GM12892 (cell line): ENCODE measurements at regions not wholly inside any gene's neighbourhood (a gene's known extent, or its start where the extent isn't known, plus 50 kb on each side); places are given as distances from the start of the nearest gene placed in this dataset.
"Not testable (repeated sequence)": the region's sequence is repeated elsewhere in the genome, so short reads cannot be mapped to it uniquely, and the experiment has no call there.

Source experiments
- DNase-seq: peaks from one replicate; pipeline ENCODE4 v3.0.0; 2011; ENCODE audit not compliant: insufficient read length
- FAIRE-seq: peaks from 2 replicates; lab custom pipeline; 2011; peaks lifted over from hg19 to GRCh38; lab: Jason Lieb, UNC
- POLR2A ChIP-seq: IDR thresholded peaks from 2 replicates; pipeline ENCODE4 v1.6.1; 2011; ENCODE audit warnings: low read depth, low read length, control low read depth
- POLR2AphosphoS5 ChIP-seq: IDR thresholded peaks from 2 replicates; pipeline ENCODE4 v1.6.1; 2011; ENCODE audit warnings: low read depth, low read length, control low read depth
- TAF1 ChIP-seq: IDR thresholded peaks from 2 replicates; pipeline ENCODE4 v1.6.1; 2011; ENCODE audit warnings: low read depth, mild to moderate bottlenecking, control low read depth, low read length, borderline replicate concordance

- DNase-seq (no peak), FAIRE-seq (no peak)
- no peak for TF ChIP-seq POLR2AphosphoS5
These were observed 161.2 kb downstream of the RERGL start for GRCh38 chr12:17928708-17929366.

DNA sequence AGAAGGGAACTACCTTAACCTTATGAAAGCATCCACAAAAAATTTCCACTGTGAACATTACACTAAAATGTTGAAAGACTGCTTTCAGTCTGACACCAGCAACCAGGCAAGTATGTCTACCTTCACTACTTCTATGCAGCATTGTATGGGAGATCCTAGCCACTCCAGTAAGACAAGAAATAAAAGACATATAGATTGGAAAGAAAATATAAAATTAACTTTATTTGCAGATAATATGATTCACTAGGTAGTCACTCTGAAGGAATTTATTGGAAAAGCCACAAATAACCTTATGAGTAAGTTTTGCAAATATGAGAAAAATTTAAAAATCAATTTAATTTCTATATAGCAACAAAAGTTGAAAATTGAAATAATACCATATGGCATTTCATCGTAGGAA lies 172.0 kb downstream of the RERGL start:
- no peak for FAIRE-seq
- no peak for TF ChIP-seq POLR2A
- TF ChIP-seq POLR2AphosphoS5, result no peak
- no peak for TF ChIP-seq TAF1
- DNase-seq, result no peak

DNA sequence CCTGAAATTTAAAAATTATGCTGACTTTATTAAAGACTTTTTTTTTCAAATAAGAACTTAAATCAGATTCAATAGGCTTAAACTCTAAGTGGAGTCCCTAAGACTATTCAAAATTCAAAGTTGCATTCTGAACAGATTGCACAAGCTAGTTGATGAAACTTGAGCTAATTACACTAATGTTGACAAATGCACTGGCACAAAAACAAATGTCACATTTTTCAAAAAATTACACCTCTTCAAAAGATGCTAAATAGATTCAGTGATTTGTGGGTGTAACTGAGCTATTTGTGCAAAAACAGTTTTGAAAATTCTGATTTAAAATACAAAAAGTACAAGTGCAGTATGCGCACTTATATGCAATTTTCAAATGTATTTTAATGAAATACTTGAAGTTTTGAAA lies 205.4 kb downstream of the RERGL start:
- no peak for DNase-seq
- no peak for FAIRE-seq
- TF ChIP-seq TAF1 (no peak), POLR2AphosphoS5 (no peak), POLR2A (no peak)

DNA sequence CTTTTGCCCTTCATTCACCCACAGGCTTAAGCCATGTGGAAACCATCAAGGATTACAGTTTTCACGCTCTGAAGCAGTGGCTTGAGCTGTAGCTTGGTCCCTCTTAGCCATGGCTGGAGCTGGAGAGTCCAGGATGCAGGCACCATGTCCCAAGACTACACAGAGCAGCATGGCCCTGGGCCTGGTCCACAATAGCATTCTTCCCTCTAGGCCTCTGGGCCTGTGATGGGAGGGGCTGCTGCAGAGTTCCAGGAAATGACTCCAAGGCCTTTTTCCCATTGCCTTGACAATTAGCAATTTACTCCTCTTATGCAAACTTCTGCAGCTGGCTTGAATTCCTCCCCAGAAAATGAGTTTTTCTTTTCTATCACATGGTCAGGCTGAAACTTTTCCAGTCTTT lies 211.3 kb downstream of the RERGL start:
- no peak for FAIRE-seq
- TF ChIP-seq POLR2AphosphoS5, result no peak
- TF ChIP-seq POLR2A, result no peak
- TF ChIP-seq TAF1, result no peak

DNA sequence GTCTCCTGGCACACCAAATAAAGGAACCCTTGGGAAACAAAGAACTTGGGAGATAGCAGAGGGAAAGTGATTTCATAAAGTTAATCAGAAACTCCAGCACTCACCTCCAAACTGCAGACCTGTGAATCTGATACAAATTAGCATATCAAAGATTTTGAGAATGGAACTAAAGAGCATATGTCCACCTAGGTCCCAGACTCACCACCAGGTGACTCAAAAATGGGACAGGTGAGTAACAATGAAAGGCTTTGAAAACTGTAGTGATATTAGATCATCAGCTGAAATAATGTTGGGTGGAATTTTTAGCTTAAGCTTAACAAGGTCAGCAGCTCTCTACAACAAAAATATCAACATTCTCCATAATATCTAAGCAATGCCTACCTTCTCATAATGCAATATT lies 214.8 kb downstream of the RERGL start:
- DNase-seq, result no peak
- TF ChIP-seq POLR2A (no peak), TAF1 (no peak), POLR2AphosphoS5 (no peak)
- no peak for FAIRE-seq

More for the DNA sequence above, 211.3 kb downstream of the RERGL start:
- DNase-seq, result no peak

DNA sequence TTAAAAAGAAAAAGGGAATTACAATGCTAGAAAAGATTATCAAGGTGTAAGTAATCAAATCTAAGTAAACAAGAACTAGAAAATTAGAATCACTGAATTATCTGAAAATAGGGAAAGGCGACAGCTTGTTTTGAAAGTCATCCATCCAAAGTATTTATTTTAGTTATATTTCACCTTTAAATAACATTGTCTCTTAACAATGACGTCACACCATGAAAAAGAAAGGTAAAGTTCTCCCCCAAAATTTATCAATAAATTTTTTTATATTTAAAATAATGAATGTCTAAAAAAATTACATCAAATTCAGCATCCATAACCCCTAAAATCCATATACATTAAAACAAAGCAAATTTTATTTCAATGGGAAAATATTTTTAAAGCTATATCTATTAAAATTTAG lies 223.2 kb downstream of the RERGL start:
- TF ChIP-seq POLR2AphosphoS5 (no peak), TAF1 (no peak), POLR2A (no peak)
- FAIRE-seq, result no peak
- no peak for DNase-seq

GRCh38 chr12:17855548-17855947 lies 234.4 kb downstream of the RERGL start:
- DNase-seq, FAIRE-seq: not testable (repeated sequence)

- TF ChIP-seq POLR2A (no peak), POLR2AphosphoS5 (no peak), TAF1 (no peak)
- DNase-seq (no peak), FAIRE-seq (no peak)
These were observed 236.9 kb downstream of the RERGL start for GRCh38 chr12:17853054-17853453.

GRCh38 chr12:17841496-17841895 lies 248.5 kb downstream of the RERGL start:
- DNase-seq (no peak), FAIRE-seq (no peak)
- TF ChIP-seq TAF1 (no peak), POLR2A (no peak), POLR2AphosphoS5 (no peak)

GRCh38 chr12:17829813-17830212 lies 260.2 kb downstream of the RERGL start:
- FAIRE-seq (no peak), DNase-seq (no peak)
- TF ChIP-seq TAF1 (no peak), POLR2A (no peak), POLR2AphosphoS5 (no peak)

DNA sequence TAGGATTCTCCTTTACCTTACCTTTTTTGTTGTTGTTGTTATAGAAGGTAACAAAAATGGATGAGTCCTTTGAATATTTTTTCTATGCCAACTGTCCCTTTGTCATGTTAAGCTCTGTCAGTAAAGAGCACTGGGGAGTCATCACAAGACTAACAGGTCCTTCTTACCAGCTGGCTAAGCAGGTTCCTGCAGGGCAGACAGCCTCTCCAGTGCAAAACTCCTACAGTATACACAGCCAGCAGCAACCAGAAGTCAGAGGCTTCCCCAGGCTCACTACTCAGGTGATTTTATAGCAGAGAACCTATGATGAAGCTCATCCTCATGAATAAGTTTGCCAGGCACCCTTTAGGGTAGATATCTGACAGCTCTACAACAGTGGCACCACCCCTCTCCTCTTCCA lies 271.1 kb downstream of the RERGL start:
- FAIRE-seq, result no peak
- TF ChIP-seq POLR2AphosphoS5 (no peak), POLR2A (no peak), TAF1 (no peak)
- DNase-seq, result no peak

GRCh38 chr12:17810399-17810798 lies 279.6 kb downstream of the RERGL start:
- no peak for DNase-seq
- FAIRE-seq, result no peak
- TF ChIP-seq POLR2A (no peak), POLR2AphosphoS5 (no peak), TAF1 (no peak)

DNA sequence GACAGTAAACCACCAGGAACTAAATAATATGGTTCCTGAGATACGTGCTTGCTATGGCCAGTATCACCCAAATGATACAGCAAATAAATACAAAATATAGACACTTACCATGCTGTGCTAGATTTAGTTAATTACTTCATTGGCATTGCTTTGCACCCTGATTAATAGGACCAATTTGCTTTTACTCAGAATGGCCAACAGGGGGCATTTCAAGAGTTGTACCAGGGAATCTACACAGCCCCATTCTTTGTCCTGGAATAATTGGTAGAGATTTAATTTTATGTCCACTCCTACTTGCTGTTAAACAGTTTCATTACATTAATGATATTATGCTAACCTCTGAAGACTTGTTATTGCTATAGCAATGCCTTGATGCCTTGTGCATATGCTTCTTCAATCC lies 280.8 kb downstream of the RERGL start:
- TF ChIP-seq POLR2AphosphoS5 (no peak), TAF1 (no peak), POLR2A (no peak)
- FAIRE-seq (no peak), DNase-seq (no peak)
